ENCODE measurements at regions not wholly inside any gene's neighbourhood (a gene's known extent, or its start where the extent isn't known, plus 50 kb on each side); places are given as distances from the start of the nearest gene placed in this dataset.

DNA sequence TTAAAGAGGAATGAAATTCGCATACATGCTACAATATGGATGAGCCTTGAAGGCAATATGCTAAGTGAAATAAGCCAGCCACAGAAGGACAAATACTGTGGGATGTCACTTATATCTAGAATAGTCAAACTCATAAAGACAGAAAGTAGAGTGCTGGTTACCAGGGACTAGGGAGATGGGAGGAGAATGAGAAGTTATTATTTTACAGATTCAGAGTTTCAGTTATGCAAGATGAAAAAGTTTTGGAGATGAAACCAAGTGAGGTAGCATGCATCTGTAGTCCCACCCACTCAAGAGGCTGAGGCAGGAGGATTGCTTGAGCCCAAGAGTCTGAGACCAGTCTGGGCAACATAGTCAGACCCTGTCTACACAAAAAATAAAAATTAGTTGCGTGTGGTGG is 82.5 kb upstream of the ARID1B start:
- H3K23ac ChIP-seq (ENCODE audit: low read depth, low read length) = no peak overlapping the region
- no peak overlapping the region for H2BK120ac ChIP-seq (ENCODE audit: low read depth, low read length)
- H2AK5ac ChIP-seq (ENCODE audit: low read depth, low read length) = no peak overlapping the region
- H2BK20ac ChIP-seq (ENCODE audit: low read depth, low read length) = no peak overlapping the region
- in situ Hi-C loops (cut with MboI; ENCODE audit: low sequenced_read_pairs) (loop anchor here (5.0 to 25.0 kb wide), 2 partner anchors 78 to 1357 kb away; no protein-coding TSS in a partner anchor), intact Hi-C loops (cut with micrococcal nuclease) (no loop called here), dilution Hi-C loops (cut with HindIII; ENCODE audit: low sequenced_read_pairs, unreplicated experiment) (no loop called here)
- no peak overlapping the region for H4K5ac ChIP-seq (ENCODE audit: low read depth, low read length)
- H3K9ac ChIP-seq (ENCODE audit: low read depth, low read length) = no peak overlapping the region
- no peak overlapping the region for H3K27ac ChIP-seq (ENCODE audit: insufficient read depth, low read length)
- DNase-seq (no peak), ATAC-seq (ENCODE audit: low read depth) (no peak)
- no peak overlapping the region for H3K18ac ChIP-seq (ENCODE audit: low read depth, low read length)
- H3K56ac ChIP-seq (ENCODE audit: extremely low read depth, insufficient read depth, low read length) = no peak overlapping the region
- no CpG with 5 or more reads among the region's 2 CpGs for WGBS, 2 experiments (ENCODE audit: extremely low coverage in 2 of 2, insufficient read length in 1 of 2)
- no peak overlapping the region for H3K4me3 ChIP-seq (ENCODE audit: insufficient read depth, low read depth, low read length)
- no peak overlapping the region for H2AFZ ChIP-seq (replicated peaks; ENCODE audit: low read length, poor library complexity)
- no peak overlapping the region for H3K14ac ChIP-seq (replicated peaks; ENCODE audit: low read depth, low read length)
- no peak overlapping the region for H2BK5ac ChIP-seq (ENCODE audit: low read depth, low read length, poor library complexity, severe bottlenecking)
- CTCF ChIA-PET = interaction anchor here (0.6 kb wide), 1 partner anchor 801 kb away, joined by 3 read pairs; no protein-coding TSS in a partner anchor
- BruUV-seq (replicated peaks) = no TSS peak
- no peak overlapping the region for H2AK9ac ChIP-seq (replicated peaks; ENCODE audit: low read depth, low read length, poor library complexity)
- no peaks in the 10 kb centered on the region for H3K79me1 ChIP-seq (ENCODE audit: low read depth in 1 of 2, low read length in 2 of 2)
- H3K4ac ChIP-seq (ENCODE audit: low read depth, low read length) = no peak overlapping the region
- no peaks in the 10 kb centered on the region for H3K27me3 ChIP-seq (ENCODE audit: control insufficient read depth, insufficient read depth, low read length)
- H2BK15ac ChIP-seq (ENCODE audit: low read depth, low read length) = no peak overlapping the region
- no peaks in the 10 kb centered on the region for H3K36me3 ChIP-seq (ENCODE audit: control insufficient read depth, insufficient read depth, low read length)
- no peak overlapping the region for H4K91ac ChIP-seq (ENCODE audit: insufficient read depth, low read depth, low read length)
- no peaks in the 10 kb centered on the region for H3K9me1 ChIP-seq (ENCODE audit: insufficient read depth, low read length)
- POLR2A ChIA-PET (ENCODE audit: unreplicated experiment) = no interaction called here
- no peak for TF ChIP-seq MAZ (IDR thresholded peaks at IDR 0.05; ENCODE audit: borderline replicate concordance, low read depth, low read length)
- TF ChIP-seq NFE2L2 (IDR thresholded peaks at IDR 0.05; ENCODE audit: low read depth, low read length) = no peak
- TF ChIP-seq FOS (IDR thresholded peaks at IDR 0.05; ENCODE audit: low read depth, low read length) = no peak
- H4K8ac ChIP-seq (ENCODE audit: low read depth in 2 of 2, low read length in 2 of 2) = no peak overlapping the region
- H3K4me1 ChIP-seq (ENCODE audit: control insufficient read depth, insufficient read depth, low read length) = 0 out of 2 replicates have a peak, but pooled peaks cover 2% of the 10 kb centered on the region
- H3K4me2 ChIP-seq (ENCODE audit: low read depth, low read length) = no peak overlapping the region
- H4K20me1 ChIP-seq (ENCODE audit: insufficient read depth, low read length) = no peaks in the 10 kb centered on the region
- H3K9me3 ChIP-seq (ENCODE audit: control insufficient read depth, insufficient read depth, low read length) = no peaks in the 10 kb centered on the region
